IPS-18c (cell line): ENCODE measurements at regions not wholly inside any gene's neighbourhood (a gene's known extent, or its start where the extent isn't known, plus 50 kb on each side); places are given as distances from the start of the nearest gene placed in this dataset.
"Not testable (repeated sequence)": the region's sequence is repeated elsewhere in the genome, so short reads cannot be mapped to it uniquely, and the experiment has no call there.

Source experiments
- H3K4me3 ChIP-seq: 2 replicates; pipeline ENCODE4 v1.7.0; 2013; ENCODE audit warnings: low read depth, mild to moderate bottlenecking, low read length, moderate library complexity; ENCODE audit not compliant: insufficient read depth
- H3K9me3 ChIP-seq: one replicate; pipeline ENCODE4 v1.6.1; 2013; ENCODE audit warnings: mild to moderate bottlenecking, low read length, moderate library complexity; ENCODE audit not compliant: control insufficient read depth, insufficient read depth

GRCh38 chr2:16026816-16027501, 86.6 kb downstream of the MYCN start:
- Histone ChIP-seq H3K4me3 (no peak overlapping the region), H3K9me3 (no peaks in the 10 kb centered on the region)

- Histone ChIP-seq H3K4me3 (no peak overlapping the region), H3K9me3 (no peaks in the 10 kb centered on the region)
Measured at GRCh38 chr2:16025876-16026640, 85.7 kb downstream of the MYCN start.

- H3K4me3 ChIP-seq = no peak overlapping the region
- H3K9me3 ChIP-seq = no peaks in the 10 kb centered on the region
Measured at GRCh38 chr2:16025211-16025875, 85.0 kb downstream of the MYCN start.

GRCh38 chr2:16024628-16025027, 84.3 kb downstream of the MYCN start:
- H3K4me3 ChIP-seq, H3K9me3 ChIP-seq: not testable (repeated sequence)

GRCh38 chr2:16023506-16024360, 83.4 kb downstream of the MYCN start:
- H3K4me3 ChIP-seq = no peak overlapping the region
- H3K9me3 ChIP-seq = no peaks in the 10 kb centered on the region

- Histone ChIP-seq H3K4me3 (no peak overlapping the region), H3K9me3 (no peaks in the 10 kb centered on the region)
Measured at GRCh38 chr2:16022548-16023240, 82.3 kb downstream of the MYCN start.

GRCh38 chr2:16021611-16022363, 81.4 kb downstream of the MYCN start:
- Histone ChIP-seq H3K9me3 (no peaks in the 10 kb centered on the region), H3K4me3 (no peak overlapping the region)

GRCh38 chr2:16020389-16021008, 80.1 kb downstream of the MYCN start:
- Histone ChIP-seq H3K9me3 (no peaks in the 10 kb centered on the region), H3K4me3 (no peak overlapping the region)

GRCh38 chr2:16019617-16020351, 79.4 kb downstream of the MYCN start:
- H3K9me3 ChIP-seq = no peaks in the 10 kb centered on the region

GRCh38 chr2:16019060-16019480, 78.7 kb downstream of the MYCN start:
- H3K9me3 ChIP-seq = no peaks in the 10 kb centered on the region
- no peak overlapping the region for H3K4me3 ChIP-seq

More at GRCh38 chr2:16019617-16020351, 79.4 kb downstream of the MYCN start:
- H3K4me3 ChIP-seq = no peak overlapping the region

GRCh38 chr2:16018277-16019059, 78.1 kb downstream of the MYCN start:
- Histone ChIP-seq H3K9me3 (no peaks in the 10 kb centered on the region), H3K4me3 (no peak overlapping the region)

GRCh38 chr2:16016282-16016681, 75.9 kb downstream of the MYCN start:
- Histone ChIP-seq H3K4me3 (no peak overlapping the region), H3K9me3 (no peaks in the 10 kb centered on the region)

GRCh38 chr2:16015903-16016265, 75.5 kb downstream of the MYCN start:
- Histone ChIP-seq H3K4me3 (no peak overlapping the region), H3K9me3 (no peaks in the 10 kb centered on the region)

- Histone ChIP-seq H3K4me3 (no peak overlapping the region), H3K9me3 (no peaks in the 10 kb centered on the region)
Measured at GRCh38 chr2:16015210-16015902, 75.0 kb downstream of the MYCN start.
